ENCODE measurements at regions not wholly inside any gene's neighbourhood (a gene's known extent, or its start where the extent isn't known, plus 50 kb on each side); places are given as distances from the start of the nearest gene placed in this dataset.

- peaks cover 0 to 10% (median 8%) of the 10 kb centered on the region in 5 donors for H3K4me1 ChIP-seq (ENCODE audit: control insufficient read depth in 5 of 5, insufficient read depth in 5 of 5, low read length in 5 of 5)
- no peak for TF ChIP-seq CTCF (IDR thresholded peaks at IDR 0.05; ENCODE audit: control extremely low read depth, extremely low read depth)
- no peaks in the 10 kb centered on the region for H3K36me3 ChIP-seq (ENCODE audit: control insufficient read depth in 4 of 4, insufficient read depth in 4 of 4, low read length in 4 of 4)
- H3K27me3 ChIP-seq (ENCODE audit: control insufficient read depth in 3 of 3, insufficient read depth in 3 of 3, low read length in 2 of 3): no peaks in the 10 kb centered on the region
- no peak overlapping the region for H3K4me3 ChIP-seq
- 88 to 92% methylated on average over 6 of the region's 6 CpGs for WGBS, 2 donors
- H3K9me3 ChIP-seq (ENCODE audit: control insufficient read depth in 4 of 4, insufficient read depth in 3 of 4, low read length in 3 of 4): peaks cover 0 to 3% (median 0%) of the 10 kb centered on the region in 4 donors
- H3K9ac ChIP-seq (ENCODE audit: insufficient read depth in 1 of 2, low read length in 2 of 2): no peak overlapping the region
- no peak for DNase-seq
- H3K27ac ChIP-seq (ENCODE audit: low read depth in 1 of 2, low read length in 1 of 2): no peak overlapping the region
- no peak for ATAC-seq (ENCODE audit: insufficient read depth, low FRiP score)
Observed at GRCh38 chr9:86503942-86504341, 149.7 kb upstream of the TUT7 start.

GRCh38 chr9:86503314-86503713, 149.1 kb upstream of the TUT7 start:
- 72 to 76% methylated on average over 1 of the region's 1 CpG for WGBS, 2 donors
- ATAC-seq (ENCODE audit: insufficient read depth, low FRiP score): no peak
- peaks cover 0 to 3% (median 0%) of the 10 kb centered on the region in 4 donors for H3K9me3 ChIP-seq (ENCODE audit: control insufficient read depth in 4 of 4, insufficient read depth in 3 of 4, low read length in 3 of 4)

GRCh38 chr9:86500667-86501435, 146.6 kb upstream of the TUT7 start:
- Histone ChIP-seq H3K4me1 (ENCODE audit: control insufficient read depth in 5 of 5, insufficient read depth in 5 of 5, low read length in 5 of 5) (no peaks in the 10 kb centered on the region), H3K9me3 (ENCODE audit: control insufficient read depth in 4 of 4, insufficient read depth in 3 of 4, low read length in 3 of 4) (peaks cover 0 to 3% (median 0%) of the 10 kb centered on the region in 4 donors), H3K27ac (ENCODE audit: low read depth in 1 of 2, low read length in 1 of 2) (no peak overlapping the region), H3K4me3 (no peak overlapping the region), H3K36me3 (ENCODE audit: control insufficient read depth in 4 of 4, insufficient read depth in 4 of 4, low read length in 4 of 4) (no peaks in the 10 kb centered on the region), H3K27me3 (ENCODE audit: control insufficient read depth in 3 of 3, insufficient read depth in 3 of 3, low read length in 2 of 3) (no peaks in the 10 kb centered on the region), H3K9ac (ENCODE audit: insufficient read depth in 1 of 2, low read length in 2 of 2) (no peak overlapping the region)
- ATAC-seq (ENCODE audit: insufficient read depth, low FRiP score): peak; percentile 34
- TF ChIP-seq CTCF (IDR thresholded peaks at IDR 0.05; ENCODE audit: control extremely low read depth, extremely low read depth): no peak
- DNase-seq: no peak
- 77% methylated on average over 9 of the region's 9 CpGs for WGBS, 2 donors

More at GRCh38 chr9:86503314-86503713, 149.1 kb upstream of the TUT7 start:
- DNase-seq: no peak
- Histone ChIP-seq H3K27ac (ENCODE audit: low read depth in 1 of 2, low read length in 1 of 2) (no peak overlapping the region), H3K9ac (ENCODE audit: insufficient read depth in 1 of 2, low read length in 2 of 2) (no peak overlapping the region), H3K4me3 (no peak overlapping the region), H3K36me3 (ENCODE audit: control insufficient read depth in 4 of 4, insufficient read depth in 4 of 4, low read length in 4 of 4) (no peaks in the 10 kb centered on the region), H3K4me1 (ENCODE audit: control insufficient read depth in 5 of 5, insufficient read depth in 5 of 5, low read length in 5 of 5) (peaks cover 0 to 10% (median 8%) of the 10 kb centered on the region in 5 donors), H3K27me3 (ENCODE audit: control insufficient read depth in 3 of 3, insufficient read depth in 3 of 3, low read length in 2 of 3) (no peaks in the 10 kb centered on the region)
- no peak for TF ChIP-seq CTCF (IDR thresholded peaks at IDR 0.05; ENCODE audit: control extremely low read depth, extremely low read depth)

Measured in lung (tissue), 11 donors.